GM06990 (cell line): ENCODE measurements at regions not wholly inside any gene's neighbourhood (a gene's known extent, or its start where the extent isn't known, plus 50 kb on each side); places are given as distances from the start of the nearest gene placed in this dataset.

ENCODE experiments used
- DNase-seq: peaks from one replicate; pipeline ENCODE4 v3.0.0-alpha.2; 2011; ENCODE audit not compliant: insufficient read length; ENCODE audit errors: extremely low read depth
- H3K27me3 ChIP-seq: replicated peaks from 2 replicates; pipeline ENCODE4 v1.6.0; 2011; ENCODE audit warnings: low read length; ENCODE audit not compliant: control insufficient read depth, insufficient read depth
- H3K36me3 ChIP-seq: 2 replicates; pipeline ENCODE4 v1.5.1; 2011; ENCODE audit warnings: low read length; ENCODE audit not compliant: control insufficient read depth, insufficient read depth
- H3K4me3 ChIP-seq: replicated peaks from 2 replicates; pipeline ENCODE4 v1.5.1; 2011; ENCODE audit warnings: low read depth, mild to moderate bottlenecking, control low read depth, low read length
- CTCF ChIP-seq: IDR thresholded peaks from 2 replicates; pipeline ENCODE4 v1.5.1; 2011; ENCODE audit warnings: low read length, control low read depth, mild to moderate bottlenecking, inconsistent platforms; ENCODE audit not compliant: insufficient read depth, poor library complexity, severe bottlenecking

GRCh38 chr6:139994998-139995397, 620.5 kb upstream of the CITED2 start:
- no peak for TF ChIP-seq CTCF
- Histone ChIP-seq H3K27me3 (no peaks in the 10 kb centered on the region), H3K36me3 (no peaks in the 10 kb centered on the region), H3K4me3 (no peak overlapping the region)
- no peak for DNase-seq

- Histone ChIP-seq H3K27me3 (no peaks in the 10 kb centered on the region), H3K4me3 (no peak overlapping the region), H3K36me3 (no peaks in the 10 kb centered on the region)
- DNase-seq = no peak
- no peak for TF ChIP-seq CTCF
These were observed 616.5 kb upstream of the CITED2 start for GRCh38 chr6:139990856-139991465.

GRCh38 chr6:139990026-139990686, 615.7 kb upstream of the CITED2 start:
- Histone ChIP-seq H3K36me3 (no peaks in the 10 kb centered on the region), H3K4me3 (no peak overlapping the region), H3K27me3 (no peaks in the 10 kb centered on the region)
- TF ChIP-seq CTCF = no peak
- no peak for DNase-seq

GRCh38 chr6:139988685-139989084, 614.2 kb upstream of the CITED2 start:
- TF ChIP-seq CTCF = no peak
- Histone ChIP-seq H3K36me3 (no peaks in the 10 kb centered on the region), H3K4me3 (no peak overlapping the region), H3K27me3 (no peaks in the 10 kb centered on the region)
- DNase-seq = no peak

GRCh38 chr6:139987091-139987490, 612.6 kb upstream of the CITED2 start:
- no peaks in the 10 kb centered on the region for H3K36me3 ChIP-seq
- no peaks in the 10 kb centered on the region for H3K27me3 ChIP-seq
- TF ChIP-seq CTCF = no peak
- no peak overlapping the region for H3K4me3 ChIP-seq
- no peak for DNase-seq
